GM19328 (cell line): ENCODE measurements at regions not wholly inside any gene's neighbourhood (a gene's known extent, or its start where the extent isn't known, plus 50 kb on each side); places are given as distances from the start of the nearest gene placed in this dataset.
A peak's percentile ranks its signal among the peaks of the same experiment; 100 is the strongest.

ENCODE experiments used
- ATAC-seq: cut with Tn5 transposase; IDR thresholded peaks from one replicate; pipeline ENCODE4 v1.9.1; 2021; ENCODE audit warnings: mild to moderate bottlenecking, moderate library complexity; ENCODE audit not compliant: unreplicated experiment

DNA sequence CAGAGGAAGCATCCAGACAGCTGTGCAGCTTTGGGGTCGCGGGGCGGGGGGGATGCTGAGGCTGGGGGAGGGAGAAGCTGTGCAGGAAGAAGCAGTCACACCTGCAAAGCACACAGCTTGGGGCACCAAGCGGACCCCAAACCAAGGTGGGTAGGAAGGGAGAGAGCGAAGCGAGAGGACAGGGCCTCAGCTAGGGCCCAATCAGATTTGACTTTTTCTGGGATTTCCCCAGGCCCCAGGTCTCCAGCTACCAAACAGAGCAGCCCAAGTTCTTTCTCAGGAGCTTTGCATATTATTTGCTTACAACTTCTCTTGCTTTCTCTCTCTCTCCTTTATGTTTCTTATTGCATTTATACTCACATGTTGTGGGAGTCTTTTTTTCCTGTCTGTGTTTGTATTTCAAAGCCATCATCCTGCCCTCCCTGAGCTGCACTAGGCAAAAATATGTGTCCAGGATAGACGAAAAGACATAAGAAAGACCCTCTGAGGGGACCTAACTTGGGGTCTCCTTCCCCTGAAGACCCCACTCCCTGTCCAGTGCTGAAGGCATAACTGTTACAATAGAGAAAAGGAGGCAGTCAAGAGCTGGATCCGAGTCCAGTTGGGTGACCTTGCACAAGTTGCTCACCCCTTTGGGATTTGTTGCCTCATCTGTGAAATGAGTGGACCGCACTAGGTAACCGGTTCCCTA is 50.6 kb upstream of the SMNDC1 start:
- peak; percentile 34 for ATAC-seq

DNA sequence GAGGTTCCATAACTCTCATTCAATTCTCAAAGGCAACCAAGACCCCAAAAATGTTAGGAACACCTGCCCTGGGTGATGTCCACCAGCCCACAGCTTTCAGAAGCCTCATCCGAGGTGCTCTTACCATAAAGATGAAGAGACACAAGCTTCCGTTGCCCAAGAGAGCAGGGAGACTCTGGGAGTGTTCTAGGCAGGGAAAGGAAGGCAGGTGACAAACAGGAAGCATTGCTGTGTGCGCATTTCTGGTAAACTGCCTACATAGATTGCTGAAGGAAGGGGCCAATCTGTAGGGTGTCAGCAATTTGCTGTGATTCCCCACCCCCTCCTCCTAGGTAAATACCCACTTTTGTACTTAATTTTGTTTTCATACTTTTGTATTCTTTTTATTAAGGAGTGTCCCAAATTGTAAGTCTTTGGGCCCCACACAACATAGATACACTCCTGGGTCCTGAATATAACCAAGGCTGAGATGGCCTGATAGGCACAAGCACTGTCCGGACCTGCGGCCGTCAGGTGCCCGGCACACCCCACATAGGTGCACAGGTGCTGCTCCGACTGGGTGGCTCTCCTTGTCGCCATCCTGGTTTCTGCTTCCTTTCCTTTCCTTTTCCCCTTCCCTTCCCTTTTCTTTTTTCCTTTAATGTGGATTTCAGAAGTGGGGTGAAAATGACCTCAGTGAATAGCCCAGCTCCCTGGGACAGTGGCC is 51.4 kb upstream of the SMNDC1 start:
- peak; percentile 5 for ATAC-seq

DNA sequence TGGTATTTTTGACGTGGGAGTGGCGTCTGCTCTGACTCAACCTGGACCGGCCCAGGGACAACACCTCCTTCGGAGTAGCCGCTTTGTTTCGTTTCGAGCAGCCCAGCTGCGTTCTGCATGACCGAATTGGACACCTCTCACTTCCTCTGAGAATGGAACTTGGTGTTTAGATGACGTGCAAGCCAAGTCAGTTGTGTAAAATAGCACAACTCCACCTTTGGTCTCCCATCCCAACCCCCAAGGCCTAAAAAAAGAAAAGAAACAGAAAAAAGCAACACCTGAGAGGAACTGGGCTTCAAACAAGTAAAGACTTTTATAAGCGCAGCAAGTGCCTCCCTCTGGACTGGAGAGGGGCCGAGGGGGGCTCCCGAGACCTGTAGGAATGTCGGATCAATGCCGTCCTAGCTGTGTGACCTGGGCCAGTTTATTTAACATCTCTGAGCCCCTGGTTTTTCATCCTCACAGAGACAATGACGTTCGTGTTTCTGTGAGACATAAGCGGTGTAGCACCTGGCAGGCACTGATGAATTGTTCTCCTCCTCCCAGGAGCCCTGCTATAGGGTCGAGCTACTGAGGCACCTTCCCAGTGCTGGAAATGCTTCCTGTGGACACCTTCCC is 52.0 kb upstream of the SMNDC1 start:
- ATAC-seq = peak; percentile 81

DNA sequence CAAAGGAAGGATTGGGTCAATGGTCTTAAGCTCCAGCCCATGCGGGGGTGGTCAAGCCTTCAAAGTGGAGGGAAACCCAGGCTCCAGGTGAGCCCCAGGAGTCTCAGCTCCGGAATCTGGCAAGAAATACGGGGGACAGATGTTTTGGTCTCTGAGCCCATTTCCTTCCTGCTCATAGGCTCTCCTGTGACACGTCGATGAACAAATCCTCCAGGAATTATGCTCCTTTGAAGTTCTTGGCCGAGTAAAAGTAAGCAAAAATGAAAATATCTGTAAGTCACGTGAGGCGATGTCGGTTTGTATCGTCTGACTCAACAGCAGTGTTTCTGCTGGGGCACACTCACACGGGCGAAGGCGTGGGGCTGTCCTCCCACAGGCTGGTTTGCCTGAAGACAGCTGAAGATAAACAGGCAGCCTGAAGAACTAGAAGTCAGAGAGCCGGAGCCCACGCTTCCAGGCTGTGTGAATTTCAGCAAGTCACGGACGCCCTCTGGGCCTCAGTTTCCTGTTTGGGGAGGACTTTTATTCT is 52.6 kb upstream of the SMNDC1 start:
- ATAC-seq = peak; percentile 26

DNA sequence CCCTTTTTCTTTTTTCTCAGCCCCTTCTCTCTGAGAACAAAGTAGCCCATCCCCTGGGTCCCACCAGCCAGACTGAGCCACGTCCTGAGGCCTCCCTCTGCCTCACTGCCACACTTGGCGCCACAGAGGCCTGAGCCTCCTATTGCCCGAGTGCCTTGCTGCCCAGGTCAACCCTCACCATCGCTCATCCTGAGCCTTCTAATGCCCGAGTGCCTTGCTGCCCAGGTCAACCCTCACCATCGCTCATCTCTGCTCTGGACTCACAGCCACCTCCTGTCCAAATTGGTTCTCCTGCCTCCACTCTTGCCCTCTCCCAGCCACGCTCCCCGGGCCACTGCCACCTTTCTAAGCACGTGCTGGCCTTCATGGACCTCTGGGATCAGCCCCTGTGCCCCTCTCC is 53.2 kb upstream of the SMNDC1 start:
- no peak for ATAC-seq

DNA sequence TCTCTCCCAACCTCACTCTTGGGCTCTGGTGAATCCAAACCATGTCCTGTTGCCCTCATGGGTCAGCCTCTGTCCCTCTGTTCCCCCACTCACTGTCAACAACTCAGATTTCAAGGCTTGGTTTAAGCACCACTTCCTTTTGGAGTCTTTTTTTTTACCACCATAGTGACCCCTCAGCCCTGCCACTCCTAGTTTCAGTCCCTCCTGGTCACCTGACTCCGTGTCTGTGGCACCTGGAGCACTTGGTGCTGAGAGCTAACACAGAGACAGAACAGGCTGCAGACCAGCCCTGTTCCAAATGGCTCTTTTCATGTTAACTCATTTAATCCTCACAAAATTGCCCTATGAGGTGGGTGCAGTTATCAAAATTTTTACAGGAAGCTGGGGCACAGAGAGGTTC is 53.6 kb upstream of the SMNDC1 start:
- no peak for ATAC-seq

DNA sequence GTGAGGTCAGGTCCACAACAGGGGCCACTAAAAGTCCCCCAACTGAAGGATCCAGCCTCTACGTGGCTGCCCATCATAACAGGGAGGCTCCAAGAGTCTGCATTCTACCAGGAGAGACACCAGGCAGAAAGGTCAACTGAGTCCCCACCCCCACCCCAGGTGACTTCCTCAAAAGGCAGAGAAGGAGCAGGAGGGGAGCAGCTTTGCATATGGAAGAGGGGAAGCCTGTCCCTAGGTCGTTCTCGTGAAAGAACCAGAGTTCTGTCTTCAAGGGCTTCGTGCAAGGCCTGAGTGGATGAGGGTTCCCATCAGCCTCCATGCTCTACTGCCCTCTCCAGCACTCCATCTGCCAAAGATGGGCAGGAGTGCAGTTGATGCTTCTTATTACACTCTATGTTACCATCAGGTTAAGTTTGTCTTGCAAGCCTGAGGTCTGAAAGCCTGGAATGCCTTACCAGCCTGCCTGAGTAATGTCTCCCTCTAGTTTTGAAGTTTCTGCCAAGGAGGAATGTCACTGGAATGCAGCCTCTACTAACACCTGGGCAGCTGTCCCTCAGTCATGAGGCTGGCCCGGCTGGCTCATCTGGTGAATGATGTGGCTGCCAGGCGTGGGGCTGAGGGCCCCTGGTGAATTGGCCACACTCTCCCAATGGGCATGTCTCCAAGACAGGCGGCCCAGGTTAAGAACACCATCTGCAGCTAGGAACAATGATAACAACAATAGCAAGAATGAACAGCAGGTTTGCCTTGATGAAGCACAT is 54.3 kb upstream of the SMNDC1 start:
- ATAC-seq = no peak

DNA sequence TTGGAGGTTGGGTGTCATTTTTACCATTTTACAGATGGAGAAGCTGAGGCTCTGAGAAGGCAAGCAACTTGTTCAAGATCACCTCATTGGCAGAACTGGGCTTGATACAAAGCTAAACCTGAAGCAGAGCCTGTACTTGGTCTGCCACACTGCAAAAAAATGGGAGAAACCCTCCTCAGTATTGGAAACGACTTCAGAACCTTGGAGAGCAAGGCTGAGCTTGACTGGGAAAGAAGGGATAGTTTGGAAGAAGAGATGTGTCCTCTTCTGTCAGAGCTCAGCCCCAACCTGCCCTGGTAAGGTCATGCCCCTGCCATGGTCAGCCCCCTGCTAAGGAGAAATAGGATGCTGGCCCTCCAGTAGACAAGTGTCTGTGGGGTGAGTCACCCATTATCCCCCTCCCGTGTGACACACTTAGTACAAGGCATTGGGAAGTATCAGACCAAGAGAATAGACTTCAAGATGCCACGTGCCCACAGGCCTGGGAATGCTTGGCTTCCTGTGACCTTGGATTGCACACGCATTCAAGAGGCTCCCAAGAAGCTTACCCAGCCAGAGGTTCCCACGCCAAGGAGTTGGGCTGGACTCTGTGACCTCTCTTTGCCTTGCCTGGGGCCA is 56.2 kb upstream of the SMNDC1 start:
- no peak for ATAC-seq

DNA sequence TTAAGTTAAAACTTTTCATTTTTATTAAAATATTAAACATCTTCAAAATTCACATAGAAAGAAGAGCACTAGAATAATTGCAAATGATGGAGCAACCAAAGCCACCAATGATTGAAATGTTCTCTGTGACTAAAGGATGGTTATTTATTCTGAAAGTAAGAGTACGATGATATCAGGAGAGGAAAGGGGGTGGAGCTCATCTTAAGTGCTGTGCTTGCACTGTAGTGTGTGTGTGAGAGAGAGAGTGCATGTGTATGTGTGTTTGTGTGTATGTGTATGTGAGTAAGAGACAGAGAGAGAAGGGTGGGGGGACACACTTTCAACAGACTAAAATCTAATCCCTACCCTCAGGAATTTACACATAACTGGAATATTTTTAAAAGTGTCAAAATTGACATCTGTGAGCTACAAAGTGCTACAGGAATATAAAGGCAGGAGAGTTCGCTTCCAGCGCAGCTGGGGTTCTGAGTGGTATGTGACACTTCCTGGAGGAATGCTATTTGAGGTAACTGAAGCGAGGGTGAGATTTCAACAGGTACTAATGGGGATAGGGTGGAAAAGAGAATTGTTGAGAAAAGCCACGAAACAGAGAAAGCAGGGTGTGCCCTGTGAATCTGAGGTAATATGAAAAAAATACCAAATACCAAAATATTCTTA is 57.2 kb upstream of the SMNDC1 start:
- ATAC-seq = no peak

DNA sequence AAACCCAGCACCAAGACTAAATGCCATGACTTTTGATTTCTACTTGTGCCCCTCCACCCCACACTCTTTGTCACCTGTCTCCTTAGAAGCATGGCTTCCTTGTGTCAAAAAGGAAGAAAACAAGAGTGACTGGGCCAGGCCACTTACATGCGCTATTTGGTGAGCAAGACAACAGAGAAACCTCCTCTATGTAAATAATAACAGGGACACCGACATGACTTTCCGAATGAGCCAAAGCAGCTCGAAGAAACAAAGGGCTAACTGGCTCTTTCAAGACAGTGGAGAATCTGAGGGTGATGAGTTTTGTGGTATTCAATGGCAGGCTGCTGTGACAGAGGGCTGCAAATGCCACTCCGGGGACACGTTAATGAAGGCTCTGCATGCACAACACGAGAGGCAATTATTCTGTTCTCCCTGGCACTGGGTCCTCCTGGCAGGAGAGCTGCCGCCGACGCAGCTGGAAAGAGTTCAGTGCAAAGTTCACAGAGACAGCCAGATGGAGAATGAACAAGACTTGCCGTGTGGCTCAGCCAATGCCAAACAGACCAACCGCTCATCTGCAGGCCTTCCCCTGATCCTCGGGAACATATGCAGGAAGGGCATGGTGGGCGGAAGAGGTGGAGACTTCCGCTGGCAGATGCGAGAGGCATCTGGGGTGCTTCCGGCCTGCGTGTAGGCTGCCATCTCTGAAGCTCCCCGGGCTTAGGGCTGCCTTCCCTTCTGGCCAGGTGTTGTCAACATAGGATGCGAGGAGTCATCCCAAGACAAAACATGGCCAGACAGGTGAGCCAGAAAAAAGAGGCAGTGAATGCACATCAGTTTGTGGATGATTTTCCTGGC is 59.1 kb upstream of the SMNDC1 start:
- no peak for ATAC-seq

DNA sequence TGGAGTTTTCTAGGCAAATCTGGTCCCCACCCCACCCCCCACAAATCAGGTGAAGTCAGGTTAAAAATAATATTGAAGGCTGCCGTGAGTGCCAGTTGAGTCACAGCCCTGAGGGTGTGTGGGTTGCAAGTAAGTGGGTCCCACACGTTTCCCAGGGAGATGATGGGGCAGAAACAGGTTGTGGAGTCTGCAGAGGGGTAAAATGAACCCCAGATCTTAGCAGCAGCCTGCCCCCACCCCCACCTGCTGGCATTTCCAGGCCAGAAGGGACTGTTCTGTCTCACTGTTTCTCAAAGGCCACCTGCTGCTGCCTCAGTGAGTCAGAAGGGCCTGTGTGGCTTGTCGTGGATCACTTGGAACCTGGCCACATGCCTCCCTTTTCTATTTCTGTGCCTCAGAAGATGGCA is 59.8 kb upstream of the SMNDC1 start:
- ATAC-seq = no peak

DNA sequence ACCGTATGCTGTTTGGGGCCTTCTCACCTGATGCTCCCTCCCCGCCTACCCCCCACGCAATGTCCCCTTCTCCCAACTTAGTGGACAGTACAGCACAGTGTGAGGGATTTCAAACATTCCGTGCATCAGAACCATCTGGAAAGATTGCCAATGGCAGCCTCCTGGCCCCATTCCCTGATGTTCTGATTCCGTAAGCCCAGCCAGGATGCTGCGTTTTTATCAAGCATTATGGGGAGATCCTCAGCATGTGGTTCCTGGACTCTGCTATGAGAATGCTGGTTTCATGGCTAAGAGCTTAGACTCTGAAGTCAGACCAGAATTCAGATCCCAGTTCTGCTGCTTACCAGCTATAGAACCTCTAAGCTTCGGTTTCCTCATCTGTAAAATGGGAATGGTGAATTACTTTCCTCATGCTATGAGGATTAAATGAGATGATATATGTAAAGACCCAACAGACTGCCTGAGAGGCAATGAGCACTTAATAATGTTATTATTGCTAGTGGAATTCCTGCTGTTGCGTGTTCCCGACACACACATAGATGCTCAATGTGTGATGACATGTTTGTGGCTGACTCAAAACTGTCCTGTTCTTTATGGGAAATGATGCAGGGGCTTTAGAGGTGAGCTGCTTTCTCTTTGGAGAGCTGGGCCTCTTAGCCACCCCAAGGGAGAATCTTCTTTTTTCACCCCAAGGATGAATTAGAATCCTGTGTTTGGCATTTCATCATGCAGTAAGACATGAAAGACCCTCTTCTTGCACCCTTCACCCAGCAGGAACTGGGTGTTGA is 60.8 kb upstream of the SMNDC1 start:
- no peak for ATAC-seq

DNA sequence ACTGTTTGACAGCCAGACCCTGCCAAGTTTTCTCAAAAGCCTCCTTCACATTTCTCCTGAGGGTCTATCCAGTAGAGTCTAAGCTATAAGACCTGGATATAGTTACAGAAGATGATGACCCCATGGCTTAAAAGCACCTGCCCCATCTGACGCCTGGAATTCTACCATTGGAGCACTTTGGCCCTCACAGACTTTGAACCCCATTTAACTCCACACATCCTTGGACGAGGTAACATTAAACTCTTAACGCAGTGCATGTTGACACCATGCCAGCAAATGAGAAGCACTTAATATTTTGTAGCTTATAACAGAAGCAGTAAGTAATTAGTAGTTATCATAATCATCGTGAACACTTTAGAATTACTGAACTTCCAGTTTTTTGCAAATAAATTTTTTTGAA is 61.9 kb upstream of the SMNDC1 start:
- ATAC-seq = no peak

DNA sequence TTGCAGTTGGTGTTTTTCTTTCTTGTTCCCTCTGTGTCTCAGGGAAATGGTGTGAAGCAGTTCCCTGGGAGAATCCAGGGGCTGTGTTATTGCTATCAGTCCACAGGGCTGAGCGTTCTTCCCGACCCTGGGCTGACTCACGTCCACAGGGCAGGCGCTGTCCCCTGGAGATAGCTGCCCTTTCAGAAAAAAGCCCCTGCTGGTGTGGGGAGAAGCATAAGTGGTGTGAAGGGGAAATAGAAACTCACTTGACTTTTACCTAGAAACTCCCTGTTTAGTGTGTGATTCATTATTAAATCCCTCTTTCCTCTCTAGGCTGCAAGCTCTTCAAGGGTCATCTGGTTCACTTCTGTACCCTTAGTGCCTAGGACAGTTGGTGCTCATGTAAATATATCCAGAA is 63.3 kb upstream of the SMNDC1 start:
- ATAC-seq = no peak

DNA sequence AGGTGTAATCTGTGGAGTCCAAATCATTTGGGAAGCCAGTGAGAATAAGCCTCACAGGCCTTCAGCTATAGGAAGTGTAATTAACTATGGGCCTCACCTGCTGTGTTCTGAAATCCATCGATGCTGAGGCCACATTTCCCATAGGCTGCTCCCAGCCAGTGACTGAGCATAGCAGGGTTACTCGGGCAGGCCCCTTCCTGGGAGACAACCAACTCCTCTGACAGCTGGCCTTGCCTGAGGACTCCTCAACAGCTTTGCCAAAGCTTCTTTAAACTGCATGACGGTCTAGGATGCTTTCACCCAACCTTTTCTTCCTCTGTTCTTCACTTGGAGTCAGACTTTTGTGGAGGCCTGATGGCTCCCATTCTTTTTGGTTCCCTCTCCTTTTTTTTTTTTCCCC is 63.8 kb upstream of the SMNDC1 start:
- ATAC-seq = no peak

DNA sequence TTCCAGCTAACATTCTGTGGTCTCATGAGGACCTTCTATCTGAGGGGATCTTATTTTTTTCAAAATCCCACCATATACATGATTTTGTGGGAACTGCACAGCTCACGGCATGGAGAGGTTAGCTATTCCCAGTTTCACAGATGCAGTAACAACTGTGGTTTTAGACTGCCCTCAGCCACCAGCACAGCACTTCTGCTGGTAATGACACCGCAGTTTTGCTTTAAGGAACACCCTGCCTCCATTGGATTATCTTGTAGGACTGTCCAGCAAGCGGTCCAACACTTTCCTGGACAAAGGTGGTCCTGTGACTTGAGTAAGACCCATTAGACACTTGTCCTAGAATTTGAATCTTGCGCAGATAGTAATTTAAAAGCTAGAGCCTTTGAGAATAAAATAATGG is 65.3 kb upstream of the SMNDC1 start:
- ATAC-seq = no peak

DNA sequence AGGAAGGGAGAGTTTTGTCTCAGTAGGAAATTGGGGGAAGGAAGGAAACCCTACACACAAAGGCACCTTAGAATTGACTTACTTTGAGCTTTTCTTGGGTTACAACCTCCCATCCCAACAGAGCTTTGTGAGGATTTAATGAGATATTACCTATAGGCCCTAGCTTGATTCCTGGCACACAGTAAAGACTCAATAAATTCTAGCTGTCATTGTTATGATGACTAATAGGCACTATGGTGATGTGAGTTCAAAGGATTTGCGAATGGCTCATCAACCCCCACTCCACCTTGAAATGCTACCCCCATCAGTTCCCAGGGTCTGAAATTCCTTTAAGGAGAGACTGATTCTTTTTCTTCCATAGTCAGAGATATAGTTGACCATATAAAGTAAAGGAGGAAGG is 67.9 kb upstream of the SMNDC1 start:
- no peak for ATAC-seq

DNA sequence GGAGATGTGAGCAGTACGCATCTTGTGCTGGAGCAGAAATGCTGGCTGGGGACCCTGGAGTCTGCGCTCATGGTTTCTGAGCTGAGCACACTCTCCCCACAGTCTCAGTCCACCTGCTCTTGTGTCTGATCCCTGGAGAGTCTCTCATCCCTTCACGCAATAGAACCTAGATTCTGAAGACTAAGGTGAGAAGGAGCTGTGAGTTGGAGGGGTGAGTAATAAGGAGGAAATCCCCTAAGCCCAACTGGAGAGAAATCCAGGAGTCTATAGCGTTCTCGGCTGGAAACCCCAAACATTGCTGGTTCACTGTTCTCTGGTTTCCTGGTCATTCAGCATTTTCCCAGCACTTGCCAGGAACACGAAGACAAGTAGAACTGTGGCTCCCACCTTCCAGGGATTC is 68.3 kb upstream of the SMNDC1 start:
- no peak for ATAC-seq
